ENCODE measurements at regions not wholly inside any gene's neighbourhood (a gene's known extent, or its start where the extent isn't known, plus 50 kb on each side); places are given as distances from the start of the nearest gene placed in this dataset.

- TF ChIP-seq ZIC2 (tag by site-specific recombination; IDR thresholded peaks at IDR 0.05) (no peak), ZNF274 (IDR thresholded peaks at IDR 0.05; ENCODE audit: low read length) (no peak), ZNF274 (tag by site-specific recombination; IDR thresholded peaks at IDR 0.05; ENCODE audit: borderline replicate concordance) (no peak), REST (tag by site-specific recombination; IDR thresholded peaks at IDR 0.05) (no peak), PBX3 (CRISPR knock-in tag; IDR thresholded peaks at IDR 0.05) (no peak), ZNF501 (tag by site-specific recombination; IDR thresholded peaks at IDR 0.05) (no peak), FEZF1 (tag by site-specific recombination; IDR thresholded peaks at IDR 0.05) (no peak), ZNF404 (tag by site-specific recombination; IDR thresholded peaks at IDR 0.05) (no peak), ZFP41 (tag by site-specific recombination; IDR thresholded peaks at IDR 0.05; ENCODE audit: borderline replicate concordance) (no peak), ZNF114 (tag by site-specific recombination; IDR thresholded peaks at IDR 0.05) (no peak), ZSCAN30 (tag by site-specific recombination; IDR thresholded peaks at IDR 0.05) (no peak), ZNF138 (tag by site-specific recombination; IDR thresholded peaks at IDR 0.05; ENCODE audit: borderline replicate concordance) (no peak), ZNF791 (tag by site-specific recombination; IDR thresholded peaks at IDR 0.05) (no peak)
- TF ChIP-seq, protein P1, sequence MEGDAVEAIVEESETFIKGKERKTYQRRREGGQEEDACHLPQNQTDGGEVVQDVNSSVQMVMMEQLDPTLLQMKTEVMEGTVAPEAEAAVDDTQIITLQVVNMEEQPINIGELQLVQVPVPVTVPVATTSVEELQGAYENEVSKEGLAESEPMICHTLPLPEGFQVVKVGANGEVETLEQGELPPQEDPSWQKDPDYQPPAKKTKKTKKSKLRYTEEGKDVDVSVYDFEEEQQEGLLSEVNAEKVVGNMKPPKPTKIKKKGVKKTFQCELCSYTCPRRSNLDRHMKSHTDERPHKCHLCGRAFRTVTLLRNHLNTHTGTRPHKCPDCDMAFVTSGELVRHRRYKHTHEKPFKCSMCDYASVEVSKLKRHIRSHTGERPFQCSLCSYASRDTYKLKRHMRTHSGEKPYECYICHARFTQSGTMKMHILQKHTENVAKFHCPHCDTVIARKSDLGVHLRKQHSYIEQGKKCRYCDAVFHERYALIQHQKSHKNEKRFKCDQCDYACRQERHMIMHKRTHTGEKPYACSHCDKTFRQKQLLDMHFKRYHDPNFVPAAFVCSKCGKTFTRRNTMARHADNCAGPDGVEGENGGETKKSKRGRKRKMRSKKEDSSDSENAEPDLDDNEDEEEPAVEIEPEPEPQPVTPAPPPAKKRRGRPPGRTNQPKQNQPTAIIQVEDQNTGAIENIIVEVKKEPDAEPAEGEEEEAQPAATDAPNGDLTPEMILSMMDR (tag by site-specific recombination; IDR thresholded peaks at IDR 0.05) = no peak
Observed at GRCh38 chr3:159147813-159148212, 346.0 kb downstream of the MFSD1 start.

Measured in HEK293 (cell line).